ENCODE measurements at regions not wholly inside any gene's neighbourhood (a gene's known extent, or its start where the extent isn't known, plus 50 kb on each side); places are given as distances from the start of the nearest gene placed in this dataset.
A peak's percentile ranks its signal among the peaks of the same experiment; 100 is the strongest.

DNA sequence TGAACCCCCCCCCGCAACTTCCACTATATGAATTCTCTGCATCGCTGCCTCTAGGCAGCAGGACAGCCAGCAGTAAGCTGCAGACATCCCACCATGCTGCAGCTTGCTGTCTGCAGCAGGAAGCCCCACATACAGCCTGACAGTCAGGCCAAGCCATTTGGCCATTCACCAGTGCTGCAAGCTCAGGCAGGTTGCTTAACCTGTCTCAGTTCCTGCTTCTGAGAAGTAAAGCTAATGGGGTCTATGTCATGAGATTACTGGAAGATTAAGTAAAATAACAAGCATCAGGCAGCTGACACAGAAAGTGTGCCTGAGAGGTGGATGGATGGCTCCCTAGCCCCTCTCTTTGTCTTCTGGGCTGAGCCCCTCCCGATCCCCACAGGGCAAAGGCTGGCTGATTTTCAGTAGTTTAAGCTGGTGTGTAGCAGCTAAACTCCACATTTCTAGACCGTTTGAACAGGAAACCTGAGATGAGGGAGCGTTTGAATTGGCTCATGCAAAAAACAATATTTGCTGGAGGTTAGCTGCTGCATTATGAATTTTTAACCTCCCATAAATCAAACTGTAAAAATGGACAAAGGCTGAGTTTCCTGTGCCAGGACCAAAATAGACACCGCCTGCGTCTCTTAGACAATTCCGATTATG, 193.8 kb upstream of the ARL4C start:
- no peak for DNase-seq

DNA sequence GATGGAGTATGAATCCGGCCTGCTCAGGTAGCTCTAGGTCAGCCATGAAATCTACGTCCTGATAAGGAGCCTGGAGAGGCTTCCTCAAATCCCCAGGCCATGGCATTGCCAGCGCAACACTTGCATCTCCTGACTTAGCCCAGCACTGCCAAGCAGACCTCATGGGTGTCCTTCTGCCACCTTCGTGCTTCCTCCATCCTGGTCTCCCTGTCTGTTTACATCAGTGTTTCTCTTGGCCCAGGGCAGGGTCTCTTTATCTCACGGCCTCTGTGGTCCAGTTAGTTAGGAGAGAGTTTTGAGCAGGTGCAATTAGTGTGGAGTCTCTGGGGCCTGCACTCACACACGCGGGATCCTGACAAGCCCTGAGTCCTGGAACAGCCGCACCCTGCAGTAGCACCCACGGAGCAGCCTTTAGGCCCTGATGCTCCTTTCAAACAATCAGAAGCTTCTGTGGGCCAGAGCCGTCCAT, 193.1 kb upstream of the ARL4C start:
- no peak for DNase-seq
- intact Hi-C loops (cut with DNase I): no loop called here

More for the DNA sequence above, 193.8 kb upstream of the ARL4C start:
- intact Hi-C loops (cut with DNase I): no loop called here

DNA sequence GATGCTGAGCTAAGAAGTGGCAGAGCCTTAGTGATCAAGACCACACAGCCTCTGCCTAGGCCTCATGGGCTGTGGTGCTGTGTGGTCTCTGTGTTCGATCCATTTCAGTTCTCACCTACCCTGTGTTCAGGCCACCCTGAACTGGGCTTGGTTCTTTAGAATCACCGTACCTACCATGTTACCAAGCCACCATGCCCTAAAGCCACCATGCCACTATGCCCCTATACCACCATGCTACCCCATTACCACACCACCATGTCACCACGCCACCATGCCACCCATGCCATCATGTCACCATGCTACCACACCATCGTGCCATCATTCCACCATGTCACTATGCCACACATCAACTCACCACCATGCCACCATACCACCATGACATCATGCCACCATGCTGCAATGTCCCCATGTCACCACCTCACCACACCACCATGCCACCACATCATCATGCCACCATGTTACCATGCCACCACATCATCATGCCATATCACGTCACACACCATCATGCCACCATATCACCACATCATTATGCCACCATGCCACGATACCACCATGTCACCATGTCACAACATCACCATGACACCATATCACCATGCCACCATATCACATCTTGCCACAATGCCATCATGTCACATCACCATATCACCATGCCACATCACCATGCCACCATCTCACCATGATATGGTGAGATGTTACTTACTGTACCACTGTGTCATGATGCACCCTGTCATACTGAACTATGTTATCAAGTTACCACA, 191.0 kb upstream of the ARL4C start:
- no peak for DNase-seq
- intact Hi-C loops (cut with DNase I): no loop called here

DNA sequence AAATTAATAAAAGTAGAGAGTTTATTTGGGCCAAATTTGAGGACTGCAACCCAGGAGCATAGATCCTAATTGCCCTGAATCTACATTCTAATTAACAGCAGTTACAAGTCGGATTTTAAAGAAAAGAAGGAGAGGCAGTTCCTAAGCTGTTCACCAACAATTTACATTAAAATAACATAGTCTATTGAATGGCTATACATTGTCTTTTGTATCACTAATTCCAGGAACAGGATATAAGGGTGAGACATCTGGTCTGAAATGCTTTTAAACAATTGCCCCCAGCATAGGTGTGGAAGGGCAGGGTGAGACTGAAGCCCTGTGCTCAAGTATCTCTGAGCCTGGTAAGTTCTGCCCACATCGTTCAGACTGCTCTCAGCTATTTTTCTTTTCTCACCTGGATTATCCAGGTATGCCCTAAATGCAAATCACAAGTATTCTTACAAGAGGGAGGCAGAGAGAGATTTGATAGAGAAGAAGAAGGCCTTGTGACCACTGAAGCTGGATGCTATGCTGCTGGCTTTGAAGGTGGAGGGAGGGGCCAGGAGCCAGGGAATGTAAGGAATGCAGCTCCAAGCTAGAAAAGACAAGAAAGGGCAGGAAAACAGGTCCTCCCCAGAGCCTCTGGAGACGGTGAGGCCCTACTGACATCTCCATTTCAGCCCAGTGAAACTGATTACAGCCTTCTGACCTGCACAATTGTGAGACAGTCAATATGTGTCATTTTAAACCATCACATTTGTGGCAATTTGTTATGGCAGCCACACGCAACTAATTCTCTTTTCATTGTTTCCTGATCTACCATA, 189.4 kb upstream of the ARL4C start:
- intact Hi-C loops (cut with DNase I): no loop called here

DNA sequence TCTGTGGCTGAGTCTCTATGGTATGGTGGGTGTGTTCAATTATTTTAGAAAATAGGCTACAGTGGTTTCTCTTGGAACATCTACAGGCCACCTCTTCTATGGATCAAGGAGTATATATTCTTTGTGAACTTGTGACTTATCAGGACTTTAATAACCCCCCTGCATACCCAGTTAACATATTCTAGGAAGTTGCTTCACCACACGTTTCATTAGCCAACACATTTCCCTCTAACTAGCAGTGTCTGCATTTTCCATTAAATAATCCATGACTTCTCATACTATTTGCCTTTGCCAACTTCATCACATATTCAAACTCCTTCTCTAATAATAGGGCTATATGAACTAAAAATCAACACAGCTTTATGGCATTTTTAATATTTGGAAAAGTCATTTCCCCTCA, 187.6 kb upstream of the ARL4C start:
- no peak for DNase-seq
- intact Hi-C loops (cut with DNase I): no loop called here

More for the DNA sequence above, 189.4 kb upstream of the ARL4C start:
- DNase-seq: no peak

DNA sequence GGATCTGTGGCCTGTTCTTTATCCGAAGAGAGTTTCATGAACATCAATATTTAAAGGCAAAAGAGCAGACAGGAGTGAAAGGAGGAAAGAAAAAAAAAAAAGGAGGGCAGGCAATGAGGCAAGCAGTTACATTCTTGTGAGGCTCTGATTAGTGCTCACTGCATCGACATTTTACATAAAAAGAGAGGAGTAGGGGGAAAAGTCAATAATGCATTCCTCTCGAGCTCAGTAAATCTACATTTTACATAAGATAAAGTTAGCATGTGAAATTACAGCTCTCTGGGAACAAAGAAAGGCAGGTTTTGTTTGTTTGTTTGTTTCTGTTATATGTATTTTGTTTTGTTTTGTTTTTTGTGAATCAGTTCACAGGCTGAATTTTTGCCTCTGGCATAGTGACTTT, 187.1 kb upstream of the ARL4C start:
- intact Hi-C loops (cut with DNase I): no loop called here
- no peak for DNase-seq

DNA sequence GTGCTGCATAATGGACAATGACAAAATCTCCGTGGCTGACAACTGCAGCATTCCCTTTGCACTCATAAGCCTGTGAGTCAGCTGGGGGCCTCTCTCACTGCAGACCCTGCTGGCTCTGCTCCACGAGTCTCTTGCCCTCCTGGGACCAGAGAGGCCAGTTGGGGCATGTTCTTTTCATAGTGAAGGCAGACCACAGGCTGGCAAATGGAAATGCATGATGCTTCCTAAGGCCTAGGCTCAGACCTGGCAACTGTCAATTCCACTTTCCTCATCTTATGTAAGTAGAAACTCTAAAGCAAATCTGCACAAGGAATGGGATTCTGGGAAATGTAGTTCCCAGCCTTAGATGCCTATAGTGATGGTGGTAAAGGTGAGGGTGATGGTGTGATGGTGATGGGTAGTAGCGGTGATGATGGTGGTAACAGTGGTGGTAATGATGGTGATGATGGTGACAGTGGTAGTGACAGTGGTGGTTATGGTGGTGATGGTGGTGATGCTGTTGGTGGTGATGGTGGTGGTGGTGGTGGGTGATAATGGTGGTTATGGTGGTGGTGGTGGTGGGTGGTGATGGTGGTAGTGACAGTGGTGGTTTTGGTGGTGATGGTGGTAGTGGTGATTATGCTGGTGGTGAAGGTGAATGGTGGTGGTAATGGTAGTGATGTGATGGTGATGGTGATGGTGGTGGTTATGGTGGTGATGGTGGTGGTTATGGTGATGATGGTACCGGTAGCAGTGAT, 185.8 kb upstream of the ARL4C start:
- intact Hi-C loops (cut with DNase I): no loop called here
- DNase-seq: no peak

DNA sequence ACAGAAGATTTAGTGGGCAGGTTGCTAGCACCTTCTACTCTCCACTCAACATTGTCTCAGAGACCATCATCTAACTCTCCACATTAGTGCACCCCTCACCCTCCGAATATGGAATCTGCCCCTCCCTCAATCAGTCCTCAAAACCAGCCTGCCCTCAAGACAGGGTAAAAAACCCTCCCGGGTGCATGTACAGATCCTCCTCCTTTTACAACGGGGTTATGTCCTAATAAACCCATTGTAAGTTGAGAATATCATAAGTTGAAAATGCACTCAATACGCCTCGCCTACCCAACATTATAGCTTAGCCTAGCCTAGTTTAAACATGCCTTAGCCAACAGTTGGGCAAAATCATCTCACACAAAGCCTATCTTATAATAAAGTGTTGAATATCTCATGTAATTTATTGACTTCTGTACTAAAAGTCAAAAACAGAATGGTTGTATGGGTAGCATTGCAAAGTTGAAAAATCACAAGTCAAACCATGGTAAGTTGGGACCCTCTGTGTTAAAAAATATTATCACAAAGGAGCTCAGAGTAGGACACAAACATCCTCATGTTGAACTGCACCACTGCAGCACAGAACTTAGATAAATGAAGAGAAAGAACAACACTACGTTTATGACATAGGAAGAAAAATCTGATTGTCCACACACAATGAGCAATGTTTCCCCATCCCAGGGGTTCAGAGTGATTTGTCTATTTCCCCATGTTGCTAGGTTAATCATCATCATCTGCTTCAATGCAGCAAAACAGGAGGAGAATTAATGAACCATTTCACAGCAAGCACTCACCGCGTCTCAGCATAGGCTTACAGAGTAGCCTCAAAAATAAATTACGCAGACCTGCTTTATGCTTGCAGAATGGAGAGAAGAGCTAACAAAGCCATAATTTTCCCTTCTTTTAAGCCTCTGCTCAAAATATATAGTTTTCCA, 184.1 kb upstream of the ARL4C start:
- intact Hi-C loops (cut with DNase I): no loop called here

DNA sequence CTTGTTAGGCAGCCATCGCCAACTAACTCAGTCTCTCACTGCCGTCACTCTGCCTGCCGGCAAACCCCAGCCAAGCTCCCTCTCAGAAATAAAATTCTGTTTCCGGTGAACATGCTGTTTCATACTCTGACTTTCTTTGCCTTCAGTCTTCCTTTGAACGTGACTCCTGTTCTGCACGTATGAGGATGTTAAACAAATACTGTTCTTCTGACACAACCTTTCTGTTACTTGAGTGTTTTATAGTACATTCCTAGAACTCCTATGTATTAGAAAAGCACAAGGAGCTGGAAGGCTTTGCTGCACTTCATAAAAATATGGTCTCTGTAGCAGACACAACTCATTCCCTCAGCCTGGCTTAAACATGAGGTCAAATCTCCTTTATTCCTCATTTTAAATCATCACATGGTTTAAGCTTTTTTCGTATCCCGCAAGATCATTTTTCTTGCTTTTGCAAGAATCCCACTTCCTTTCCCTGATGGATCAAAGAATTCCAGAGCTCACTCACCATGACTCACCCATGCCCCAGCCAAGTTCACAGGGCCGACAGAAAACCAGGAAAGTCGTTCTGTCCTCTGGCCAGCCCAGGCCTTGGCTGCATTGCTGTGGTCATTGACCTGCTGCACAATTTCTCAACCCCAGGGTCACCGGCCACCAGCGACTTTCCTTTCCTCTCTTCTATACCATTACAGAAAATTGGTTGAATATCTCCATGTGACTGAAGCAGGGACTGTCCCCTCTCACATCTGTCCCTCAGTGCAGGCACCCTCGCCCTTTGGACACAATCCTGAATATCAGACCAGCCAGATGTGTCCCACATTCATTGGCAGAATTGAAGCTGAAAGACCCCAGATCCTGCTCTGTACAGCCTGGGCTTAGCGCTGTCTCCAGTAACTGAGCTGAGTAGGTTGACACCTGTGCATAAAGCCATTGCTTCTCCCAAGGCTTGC, 183.1 kb upstream of the ARL4C start:
- peak in 1 of 42 donors; percentile 39 for DNase-seq
- intact Hi-C loops (cut with DNase I): no loop called here

More for the DNA sequence above, 184.1 kb upstream of the ARL4C start:
- no peak for DNase-seq

DNA sequence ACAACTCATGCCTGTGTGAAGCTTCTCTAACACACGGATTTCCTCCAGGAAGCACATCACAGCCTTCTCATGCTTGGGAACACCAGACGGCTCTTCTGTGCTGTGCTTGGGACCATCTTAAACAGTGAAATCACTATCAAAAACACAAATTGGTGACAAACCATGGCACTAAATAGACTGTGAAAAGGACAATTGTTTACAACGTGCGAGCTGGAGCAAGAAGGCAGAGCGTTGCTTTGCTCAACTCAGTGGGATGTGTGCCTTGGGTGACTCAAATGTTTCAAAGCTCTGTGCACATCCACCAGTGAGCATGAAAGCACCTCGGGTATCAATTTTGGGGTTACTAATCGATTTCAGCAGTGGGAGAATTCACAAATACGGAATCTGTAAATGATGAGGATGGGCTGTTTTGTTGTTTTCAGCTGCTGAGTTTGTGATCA, 182.4 kb upstream of the ARL4C start:
- intact Hi-C loops (cut with DNase I): no loop called here
- DNase-seq: no peak

DNA sequence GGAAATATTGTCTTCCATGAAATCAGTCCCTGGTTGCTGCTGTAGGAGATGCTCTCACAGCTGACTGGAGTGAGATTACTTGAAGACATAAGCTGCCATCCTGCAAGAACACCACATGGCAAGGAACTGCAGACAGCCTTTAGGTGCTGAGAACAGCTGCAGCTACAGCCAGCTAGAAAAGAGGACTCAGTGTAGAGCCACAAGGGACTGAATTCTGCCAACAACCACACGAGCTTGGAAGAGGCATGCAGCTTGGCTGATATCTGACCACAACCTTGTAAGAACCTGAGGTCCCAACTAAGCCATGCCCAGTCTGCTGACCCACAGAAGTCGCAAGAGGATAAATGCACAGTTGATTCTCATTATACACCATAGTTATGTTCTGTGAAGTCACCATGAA, 181.8 kb upstream of the ARL4C start:
- no peak for DNase-seq
- intact Hi-C loops (cut with DNase I): no loop called here

DNA sequence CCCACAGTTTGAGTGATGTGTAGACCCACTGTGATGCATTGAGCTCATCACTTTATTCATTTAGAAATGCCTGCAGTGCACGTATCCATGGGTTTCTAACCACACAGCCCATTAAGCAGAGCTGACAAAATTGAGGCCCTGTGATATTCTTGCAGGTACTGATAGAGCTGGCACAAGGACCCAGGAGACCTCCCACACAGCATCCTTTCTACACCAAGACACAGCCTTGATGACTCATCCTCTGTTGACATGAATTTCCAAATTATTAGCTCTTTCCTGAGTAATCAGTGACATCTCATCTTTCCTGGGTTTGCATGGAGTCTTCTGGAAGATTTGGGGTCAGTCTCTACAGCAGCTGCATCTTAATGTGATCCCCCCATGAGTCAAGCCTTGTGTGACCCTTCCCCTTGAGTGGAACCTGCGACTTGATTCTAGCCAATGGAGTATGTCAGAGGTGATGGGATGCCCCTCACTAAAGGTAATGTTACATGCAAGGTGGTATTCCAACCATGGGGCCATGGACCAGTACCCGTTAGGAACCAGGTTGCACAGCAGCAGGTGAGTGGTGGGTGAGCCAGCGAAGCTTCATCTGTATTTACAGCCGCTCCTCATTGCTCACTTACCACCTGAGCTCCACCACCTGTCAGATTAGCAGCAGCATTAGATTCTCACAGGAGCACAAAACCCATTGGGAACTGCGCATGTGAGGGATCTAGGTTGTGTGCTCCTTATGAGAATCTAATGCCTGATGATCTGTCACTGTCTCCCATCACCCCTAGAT, 181.1 kb upstream of the ARL4C start:
- DNase-seq: peak in 16 of 42 donors; percentile 9 to 67 (median 26)

DNA sequence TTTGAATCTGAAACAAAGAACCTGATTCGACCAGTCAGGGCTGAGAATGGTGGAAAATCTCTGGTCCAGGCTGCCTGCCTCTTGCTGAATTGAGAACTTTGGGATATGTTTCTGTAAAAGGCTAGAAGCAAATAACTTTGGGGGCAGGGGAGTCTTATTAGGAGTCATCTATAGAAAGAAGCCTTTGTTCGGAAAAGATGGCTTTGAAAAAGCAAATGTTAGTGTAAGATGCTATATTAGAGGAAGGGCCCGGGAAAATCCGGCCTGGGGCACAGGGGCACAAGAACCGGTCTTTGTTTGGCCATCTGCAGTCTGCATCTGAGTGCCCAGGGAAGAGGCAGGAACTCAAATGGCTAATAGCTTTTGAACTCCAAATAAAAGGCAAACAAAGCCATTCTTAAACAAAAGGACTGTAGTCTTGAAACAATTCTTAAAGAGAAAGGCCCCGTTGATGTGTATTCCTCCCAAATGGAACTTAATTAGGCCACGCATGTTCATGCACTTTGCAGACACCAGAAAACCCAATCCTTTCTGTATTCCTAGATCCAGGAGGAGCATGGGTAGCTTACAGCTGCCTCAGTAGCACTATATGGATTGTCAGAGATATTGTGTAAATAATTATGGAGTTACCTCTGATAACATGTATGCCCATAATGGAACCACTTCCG, 180.0 kb upstream of the ARL4C start:
- peak in 17 of 42 donors; percentile 14 to 58 (median 24) for DNase-seq
- intact Hi-C loops (cut with DNase I): no loop called here

More for the DNA sequence above, 181.1 kb upstream of the ARL4C start:
- intact Hi-C loops (cut with DNase I): no loop called here

DNA sequence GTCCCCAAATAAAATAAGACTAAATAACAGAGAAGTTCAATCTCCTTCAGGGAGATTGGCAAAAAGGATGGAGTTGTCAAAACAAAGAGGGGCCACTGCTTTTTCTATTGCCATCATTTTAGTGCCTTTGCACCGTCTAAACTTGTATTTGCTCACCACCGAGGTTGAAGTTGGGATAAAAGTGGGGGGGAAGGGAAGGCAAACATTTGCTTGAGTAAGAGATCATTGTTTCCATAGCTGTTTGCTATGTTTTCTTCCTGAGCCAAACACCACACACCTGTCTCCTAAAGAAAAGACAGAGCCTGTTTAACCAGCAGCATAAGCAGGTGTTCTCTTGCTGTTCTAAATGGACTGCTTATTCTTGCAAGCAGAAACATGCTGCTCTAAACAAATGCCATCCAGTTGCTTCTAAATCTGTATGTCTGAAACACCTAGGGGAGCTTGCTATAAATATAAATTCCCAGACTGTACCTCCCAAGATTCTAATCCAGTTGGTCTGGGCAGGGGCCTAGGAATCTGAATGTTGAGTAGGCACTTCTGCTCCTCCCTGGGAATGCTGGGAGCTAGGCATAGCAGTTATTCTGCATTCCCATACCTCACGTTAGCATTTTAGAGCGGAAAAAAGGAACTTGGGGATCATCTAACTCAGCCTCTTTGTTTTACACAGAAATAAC, 179.4 kb upstream of the ARL4C start:
- DNase-seq: no peak
- intact Hi-C loops (cut with DNase I): no loop called here

DNA sequence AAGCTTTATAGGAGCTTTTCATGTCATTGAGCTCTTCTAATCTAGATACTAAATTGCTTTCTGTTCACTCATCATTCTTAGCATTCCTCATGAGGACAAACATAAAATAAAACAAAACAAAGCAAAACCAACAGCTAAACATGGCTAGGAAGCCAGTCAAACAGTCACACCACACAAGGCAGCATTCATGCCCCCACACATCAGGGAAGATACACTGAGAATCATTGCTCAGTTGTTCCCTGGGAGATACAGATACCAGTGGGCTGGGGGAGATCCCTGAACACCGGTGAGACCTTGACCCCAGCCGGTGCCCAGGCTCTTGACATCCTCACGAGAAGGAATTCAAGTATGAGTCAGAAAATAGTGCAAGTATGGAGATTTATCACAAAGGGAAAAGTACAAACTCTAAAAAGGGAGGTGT, 177.9 kb upstream of the ARL4C start:
- intact Hi-C loops (cut with DNase I): no loop called here
- DNase-seq: peak in 2 of 42 donors; percentile 4 to 37

Measured in head of caudate nucleus (tissue), 42 donors.